ENCODE measurements at regions not wholly inside any gene's neighbourhood (a gene's known extent, or its start where the extent isn't known, plus 50 kb on each side); places are given as distances from the start of the nearest gene placed in this dataset.

DNA sequence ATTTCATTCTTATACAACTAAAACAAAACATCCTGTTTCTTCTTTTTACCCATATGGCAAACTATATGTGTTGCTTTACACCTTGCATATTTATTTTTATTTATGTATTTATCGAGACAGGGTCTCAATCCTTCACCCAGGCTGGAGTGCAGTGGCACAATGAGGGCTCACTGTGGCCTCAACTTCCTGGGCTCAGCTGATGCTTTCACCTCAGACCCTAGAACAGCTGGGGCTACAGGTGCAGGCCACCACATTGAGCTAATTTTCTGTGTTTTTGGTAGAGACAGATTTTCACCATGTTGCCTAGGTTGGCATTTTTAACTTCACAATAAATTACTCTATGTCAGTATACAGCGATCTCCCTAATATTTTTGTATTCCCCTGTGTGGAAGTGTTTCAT lies 522.0 kb downstream of the MBD2 start:
- H4K91ac ChIP-seq (ENCODE audit: low read length), result no peak overlapping the region
- H2AK5ac ChIP-seq (ENCODE audit: low read length, severe bottlenecking), result no peak overlapping the region
- no peak overlapping the region for H2BK12ac ChIP-seq (ENCODE audit: low read length in 2 of 2)
- no peak overlapping the region for H2BK5ac ChIP-seq (ENCODE audit: low read depth, low read length, poor library complexity, severe bottlenecking)
- H3K4ac ChIP-seq (ENCODE audit: low read depth in 1 of 2, low read length in 2 of 2), result no peak overlapping the region
- no peak overlapping the region for H2BK120ac ChIP-seq (ENCODE audit: low read depth, low read length)
- H3K18ac ChIP-seq (ENCODE audit: low read depth in 1 of 2, low read length in 2 of 2), result no peak overlapping the region
- H2BK15ac ChIP-seq (ENCODE audit: low read depth, poor library complexity, severe bottlenecking), result no peak overlapping the region
- H3K4me3 ChIP-seq (ENCODE audit: insufficient read depth in 1 of 2, low read depth in 1 of 2, low read length in 2 of 2), result no peak overlapping the region
- no peaks in the 10 kb centered on the region for H3K9me3 ChIP-seq (ENCODE audit: control insufficient read depth, low read length)
- H3K79me1 ChIP-seq (replicated peaks; ENCODE audit: low read length, poor library complexity, severe bottlenecking), result no peaks in the 10 kb centered on the region
- H3K27ac ChIP-seq (ENCODE audit: low read length, poor library complexity, severe bottlenecking), result no peak overlapping the region
- no peaks in the 10 kb centered on the region for H3K4me1 ChIP-seq (ENCODE audit: control insufficient read depth, insufficient read depth, low read depth, low read length)
- WGBS, result 40% methylated on average over 1 of the region's 2 CpGs
- no peak overlapping the region for H3K14ac ChIP-seq (ENCODE audit: low read length in 2 of 2)
- H3K36me3 ChIP-seq (ENCODE audit: control insufficient read depth in 1 of 2, insufficient read depth in 2 of 2, low read depth in 1 of 2, low read length in 2 of 2), result no peaks in the 10 kb centered on the region
- H3K23ac ChIP-seq (ENCODE audit: low read length in 2 of 2), result no peak overlapping the region
- no peak overlapping the region for H3K4me2 ChIP-seq (ENCODE audit: low read length, poor library complexity, severe bottlenecking)
- H3K27me3 ChIP-seq (ENCODE audit: control insufficient read depth in 1 of 2, insufficient read depth in 1 of 2, low read length in 2 of 2), result no peaks in the 10 kb centered on the region
- H4K8ac ChIP-seq (ENCODE audit: low read length), result no peak overlapping the region
- no peak overlapping the region for H2AFZ ChIP-seq (ENCODE audit: low read depth, low read length)
- no peak for DNase-seq
- no peak overlapping the region for H3K9ac ChIP-seq (ENCODE audit: low read length)

GRCh38 chr18:53701697-53702096 lies 522.8 kb downstream of the MBD2 start:
- Histone ChIP-seq H2BK120ac (ENCODE audit: low read depth, low read length) (no peak overlapping the region), H3K27ac (ENCODE audit: low read length, poor library complexity, severe bottlenecking) (no peak overlapping the region), H3K23ac (ENCODE audit: low read length in 2 of 2) (no peak overlapping the region), H3K4ac (ENCODE audit: low read depth in 1 of 2, low read length in 2 of 2) (no peak overlapping the region), H3K18ac (ENCODE audit: low read depth in 1 of 2, low read length in 2 of 2) (no peak overlapping the region), H2BK15ac (ENCODE audit: low read depth, poor library complexity, severe bottlenecking) (no peak overlapping the region), H3K4me2 (ENCODE audit: low read length, poor library complexity, severe bottlenecking) (no peak overlapping the region), H2BK12ac (ENCODE audit: low read length in 2 of 2) (no peak overlapping the region), H3K36me3 (ENCODE audit: control insufficient read depth in 1 of 2, insufficient read depth in 2 of 2, low read depth in 1 of 2, low read length in 2 of 2) (no peaks in the 10 kb centered on the region), H3K4me1 (ENCODE audit: control insufficient read depth, insufficient read depth, low read depth, low read length) (no peaks in the 10 kb centered on the region), H3K9ac (ENCODE audit: low read length) (no peak overlapping the region), H4K8ac (ENCODE audit: low read length) (no peak overlapping the region), H3K9me3 (ENCODE audit: control insufficient read depth, low read length) (no peaks in the 10 kb centered on the region), H3K4me3 (ENCODE audit: insufficient read depth in 1 of 2, low read depth in 1 of 2, low read length in 2 of 2) (no peak overlapping the region), H3K79me1 (replicated peaks; ENCODE audit: low read length, poor library complexity, severe bottlenecking) (no peaks in the 10 kb centered on the region), H2BK5ac (ENCODE audit: low read depth, low read length, poor library complexity, severe bottlenecking) (no peak overlapping the region), H4K91ac (ENCODE audit: low read length) (no peak overlapping the region), H2AK5ac (ENCODE audit: low read length, severe bottlenecking) (no peak overlapping the region), H3K27me3 (ENCODE audit: control insufficient read depth in 1 of 2, insufficient read depth in 1 of 2, low read length in 2 of 2) (no peaks in the 10 kb centered on the region), H2AFZ (ENCODE audit: low read depth, low read length) (no peak overlapping the region), H3K14ac (ENCODE audit: low read length in 2 of 2) (no peak overlapping the region)
- WGBS, result 38% methylated on average over 1 of the region's 1 CpG
- DNase-seq, result no peak

DNA sequence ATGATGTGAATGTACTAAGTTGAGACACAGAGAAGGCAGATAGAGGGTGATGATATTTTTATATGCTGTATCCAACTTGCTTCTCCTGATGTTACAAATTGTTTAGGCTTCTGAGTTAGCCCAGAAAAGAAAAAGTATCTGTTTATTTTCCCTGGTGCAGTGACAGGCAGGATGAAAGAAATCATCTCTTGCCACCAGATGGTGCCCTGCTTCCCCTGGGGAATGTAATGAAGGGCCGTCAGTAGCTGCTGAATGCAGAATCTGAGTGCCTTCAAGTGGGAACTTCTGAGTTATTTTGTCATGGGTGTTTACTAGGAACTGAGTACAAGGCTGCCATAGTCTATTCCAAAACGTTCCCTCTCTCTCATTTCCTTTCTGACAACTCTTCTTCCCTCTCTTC lies 525.6 kb downstream of the MBD2 start:
- DNase-seq, result peak; percentile 9
- Histone ChIP-seq H3K79me1 (replicated peaks; ENCODE audit: low read length, poor library complexity, severe bottlenecking) (no peaks in the 10 kb centered on the region), H3K18ac (ENCODE audit: low read depth in 1 of 2, low read length in 2 of 2) (no peak overlapping the region), H2BK15ac (ENCODE audit: low read depth, poor library complexity, severe bottlenecking) (no peak overlapping the region), H2BK120ac (ENCODE audit: low read depth, low read length) (no peak overlapping the region), H3K36me3 (ENCODE audit: control insufficient read depth in 1 of 2, insufficient read depth in 2 of 2, low read depth in 1 of 2, low read length in 2 of 2) (no peaks in the 10 kb centered on the region), H3K4ac (ENCODE audit: low read depth in 1 of 2, low read length in 2 of 2) (no peak overlapping the region), H3K4me3 (ENCODE audit: insufficient read depth in 1 of 2, low read depth in 1 of 2, low read length in 2 of 2) (no peak overlapping the region), H3K23ac (ENCODE audit: low read length in 2 of 2) (no peak overlapping the region), H3K4me2 (ENCODE audit: low read length, poor library complexity, severe bottlenecking) (no peak overlapping the region), H4K91ac (ENCODE audit: low read length) (no peak overlapping the region), H3K4me1 (ENCODE audit: control insufficient read depth, insufficient read depth, low read depth, low read length) (no peaks in the 10 kb centered on the region), H2BK12ac (ENCODE audit: low read length in 2 of 2) (no peak overlapping the region), H2AK5ac (ENCODE audit: low read length, severe bottlenecking) (no peak overlapping the region), H3K27me3 (ENCODE audit: control insufficient read depth in 1 of 2, insufficient read depth in 1 of 2, low read length in 2 of 2) (no peaks in the 10 kb centered on the region), H2AFZ (ENCODE audit: low read depth, low read length) (no peak overlapping the region), H3K9ac (ENCODE audit: low read length) (no peak overlapping the region), H4K8ac (ENCODE audit: low read length) (no peak overlapping the region), H3K9me3 (ENCODE audit: control insufficient read depth, low read length) (peaks cover 6% of the 10 kb centered on the region), H3K27ac (ENCODE audit: low read length, poor library complexity, severe bottlenecking) (no peak overlapping the region), H3K14ac (ENCODE audit: low read length in 2 of 2) (no peak overlapping the region), H2BK5ac (ENCODE audit: low read depth, low read length, poor library complexity, severe bottlenecking) (no peak overlapping the region)
- WGBS, result 0% methylated on average over 1 of the region's 2 CpGs

DNA sequence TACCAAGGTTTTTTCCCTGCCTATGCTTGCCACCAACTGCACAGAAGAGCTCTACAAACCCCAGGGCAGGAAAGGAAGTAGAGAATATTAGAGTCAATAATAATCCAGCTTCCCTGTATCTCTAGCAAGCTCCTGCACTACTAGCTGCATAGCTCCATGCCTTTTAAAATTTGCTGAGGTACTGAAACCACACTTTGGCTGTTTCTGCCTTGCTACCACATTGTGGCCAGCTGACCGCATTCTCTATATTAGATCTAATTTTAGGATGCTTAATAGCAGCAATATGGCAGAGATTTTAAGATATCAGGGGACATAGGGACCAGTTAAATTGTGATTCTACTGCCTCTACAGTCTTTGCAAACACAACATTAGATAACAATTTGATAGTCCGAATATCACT lies 534.6 kb downstream of the MBD2 start:
- Histone ChIP-seq H3K4me2 (ENCODE audit: low read length, poor library complexity, severe bottlenecking) (no peak overlapping the region), H3K79me1 (replicated peaks; ENCODE audit: low read length, poor library complexity, severe bottlenecking) (no peaks in the 10 kb centered on the region), H2AFZ (ENCODE audit: low read depth, low read length) (no peak overlapping the region), H2BK120ac (ENCODE audit: low read depth, low read length) (no peak overlapping the region), H3K4me3 (ENCODE audit: insufficient read depth in 1 of 2, low read depth in 1 of 2, low read length in 2 of 2) (no peak overlapping the region), H2BK15ac (ENCODE audit: low read depth, poor library complexity, severe bottlenecking) (no peak overlapping the region), H3K14ac (ENCODE audit: low read length in 2 of 2) (no peak overlapping the region), H4K91ac (ENCODE audit: low read length) (no peak overlapping the region), H2BK12ac (ENCODE audit: low read length in 2 of 2) (no peak overlapping the region), H3K36me3 (ENCODE audit: control insufficient read depth in 1 of 2, insufficient read depth in 2 of 2, low read depth in 1 of 2, low read length in 2 of 2) (no peaks in the 10 kb centered on the region), H4K8ac (ENCODE audit: low read length) (no peak overlapping the region), H3K9ac (ENCODE audit: low read length) (no peak overlapping the region), H3K9me3 (ENCODE audit: control insufficient read depth, low read length) (no peaks in the 10 kb centered on the region), H3K18ac (ENCODE audit: low read depth in 1 of 2, low read length in 2 of 2) (no peak overlapping the region), H2AK5ac (ENCODE audit: low read length, severe bottlenecking) (no peak overlapping the region), H3K4ac (ENCODE audit: low read depth in 1 of 2, low read length in 2 of 2) (no peak overlapping the region), H2BK5ac (ENCODE audit: low read depth, low read length, poor library complexity, severe bottlenecking) (no peak overlapping the region), H3K27ac (ENCODE audit: low read length, poor library complexity, severe bottlenecking) (no peak overlapping the region), H3K4me1 (ENCODE audit: control insufficient read depth, insufficient read depth, low read depth, low read length) (no peaks in the 10 kb centered on the region), H3K23ac (ENCODE audit: low read length in 2 of 2) (no peak overlapping the region), H3K27me3 (ENCODE audit: control insufficient read depth in 1 of 2, insufficient read depth in 1 of 2, low read length in 2 of 2) (no peaks in the 10 kb centered on the region)
- 85% methylated on average over 1 of the region's 2 CpGs for WGBS
- DNase-seq, result no peak

All from mesenchymal stem cell (in vitro differentiated cells and primary cell).